HG03571 (cell line): ENCODE measurements at regions not wholly inside any gene's neighbourhood (a gene's known extent, or its start where the extent isn't known, plus 50 kb on each side); places are given as distances from the start of the nearest gene placed in this dataset.

Source experiments
- ATAC-seq: cut with Tn5 transposase; IDR thresholded peaks from one replicate; pipeline ENCODE4 v1.9.1; 2021; ENCODE audit not compliant: unreplicated experiment

DNA sequence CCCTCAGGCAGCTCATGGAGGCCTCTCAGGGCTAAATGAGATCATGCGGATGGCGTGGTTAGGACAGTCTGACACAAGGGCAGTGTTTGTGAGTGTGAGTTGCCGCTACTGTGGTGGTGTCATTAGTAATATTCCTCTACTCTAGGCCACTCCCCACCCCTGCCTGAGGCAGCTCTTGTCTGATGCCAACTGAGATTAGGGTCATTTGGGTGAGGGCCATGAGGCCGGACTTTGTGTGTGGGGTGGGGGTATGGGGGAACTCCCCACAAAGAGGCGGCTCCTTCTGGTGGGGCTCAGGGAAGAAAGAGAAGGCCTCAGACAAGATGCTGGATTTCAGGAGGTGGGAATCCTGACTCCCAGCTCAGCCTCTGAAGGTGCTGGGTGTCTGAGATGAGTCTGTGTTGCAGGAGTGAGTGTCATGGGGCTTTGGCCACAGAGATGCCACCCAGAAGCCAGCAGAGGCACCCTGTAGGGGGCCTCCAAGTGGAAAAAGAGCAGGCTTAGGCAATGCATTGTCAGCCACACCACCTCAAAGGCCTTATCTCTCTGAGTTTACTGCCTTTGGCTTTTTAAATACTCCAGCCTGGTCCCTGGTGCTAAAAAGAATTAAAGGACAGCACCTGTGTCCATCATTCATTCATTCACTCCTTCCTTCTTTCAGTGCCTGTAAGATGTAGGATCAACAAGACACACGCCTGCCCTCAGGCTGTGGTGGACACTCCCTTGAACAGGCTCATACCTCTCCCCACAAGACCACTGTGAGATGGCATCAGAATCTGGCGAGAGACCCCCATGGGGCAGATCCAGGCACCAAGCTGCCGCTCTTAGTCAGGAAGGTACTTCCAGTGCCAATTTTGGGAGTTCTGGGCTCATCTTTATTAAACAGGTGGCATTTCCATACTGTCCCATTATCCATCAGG lies 175.2 kb downstream of the MRPL14 start:
- ATAC-seq = no peak

GRCh38 chr6:43951063-43951755 lies 176.0 kb downstream of the MRPL14 start:
- no peak for ATAC-seq

- ATAC-seq = no peak
Observed at GRCh38 chr6:43950731-43951062, 176.6 kb downstream of the MRPL14 start.

DNA sequence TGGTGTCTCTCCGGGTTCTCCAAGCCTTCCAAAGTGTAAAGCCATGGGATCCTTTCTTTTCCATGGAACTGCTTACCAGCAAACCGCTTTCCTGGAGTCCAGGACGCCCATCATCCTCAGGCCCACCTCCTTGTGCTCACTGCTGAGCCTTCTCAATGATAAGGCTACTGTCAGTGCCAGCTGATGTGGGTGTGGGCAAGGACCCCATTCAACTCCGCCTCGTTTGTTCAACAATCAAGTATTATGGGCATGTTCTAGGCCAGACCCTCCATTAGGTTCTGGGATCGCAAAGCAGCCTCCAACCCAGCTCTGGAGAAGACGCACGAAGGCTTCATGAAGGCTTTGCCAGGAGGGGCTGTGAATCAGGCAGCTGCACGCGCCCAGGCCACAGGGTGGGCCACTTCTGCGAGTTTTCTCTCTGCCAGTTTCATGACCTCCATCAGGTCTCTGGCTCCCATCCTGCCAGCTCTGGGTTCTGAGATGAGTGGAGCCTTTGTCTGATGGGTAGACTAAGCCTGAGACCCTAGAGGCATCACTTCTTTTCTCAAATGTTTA lies 177.1 kb downstream of the MRPL14 start:
- ATAC-seq = no peak

DNA sequence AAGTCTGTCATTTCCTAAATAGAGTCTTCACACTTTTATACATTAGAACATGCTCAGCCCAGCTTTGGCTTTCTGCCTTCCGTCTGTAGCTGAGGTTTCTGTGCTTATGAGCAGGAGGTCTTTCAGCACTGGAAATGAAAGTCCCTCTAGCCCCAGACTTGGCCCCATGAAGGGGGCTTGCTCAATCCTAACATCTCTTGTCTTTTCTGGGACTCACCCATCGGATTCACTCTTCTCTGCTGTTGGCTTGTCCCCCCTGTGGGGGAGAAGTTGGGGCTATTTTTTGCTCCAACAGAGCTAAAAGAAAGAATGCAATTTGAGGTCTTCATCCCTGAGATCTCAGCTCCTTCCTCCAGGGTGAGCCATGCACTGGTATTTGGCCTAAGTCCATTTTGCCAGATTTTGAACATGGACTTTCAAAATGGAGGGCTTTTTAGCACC lies 177.7 kb downstream of the MRPL14 start:
- ATAC-seq = no peak

DNA sequence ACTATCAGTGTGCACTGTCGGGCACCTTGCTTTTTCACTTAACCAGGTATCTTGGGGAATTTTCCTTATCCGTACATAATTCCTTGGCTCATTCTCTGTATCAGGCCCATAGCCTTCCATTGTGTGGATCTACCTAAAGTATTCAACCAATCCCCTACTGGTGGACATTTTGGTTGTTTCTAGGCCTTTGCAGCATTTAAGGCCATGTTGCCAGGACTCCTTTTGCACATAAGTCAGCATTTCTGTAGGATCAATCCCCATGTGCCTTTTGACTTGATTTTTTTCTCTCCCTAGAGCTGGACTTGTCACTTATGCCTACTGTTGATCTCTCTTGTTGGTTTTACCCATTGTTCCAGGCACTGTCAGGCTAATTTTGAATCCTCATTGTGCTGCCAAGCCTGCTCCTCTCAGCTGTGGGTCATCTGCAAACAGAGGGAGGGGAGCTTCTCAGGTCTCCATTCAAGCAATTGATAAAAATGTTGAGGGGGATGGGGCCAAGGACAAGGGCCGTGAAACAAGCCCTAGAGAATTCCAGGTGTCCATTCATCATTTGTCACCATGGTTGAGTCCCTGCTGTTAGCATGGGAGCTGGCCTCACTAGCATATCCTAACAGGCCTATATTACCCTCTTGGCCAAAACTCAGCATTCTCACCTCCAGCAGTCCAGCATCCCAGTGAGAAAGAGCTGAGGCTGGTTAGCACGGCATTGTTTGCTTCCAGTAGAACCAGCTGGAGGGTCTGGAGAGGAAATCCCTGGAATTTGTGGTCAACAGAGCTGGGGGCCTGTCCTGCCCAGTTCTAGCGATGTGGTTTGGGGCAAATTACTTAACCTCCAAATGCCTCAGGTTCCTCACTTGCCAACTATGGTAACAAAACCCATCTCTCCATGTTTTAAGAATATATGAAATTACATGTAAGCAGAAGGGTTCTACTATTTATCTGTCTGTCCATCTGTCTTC lies 178.4 kb downstream of the MRPL14 start:
- ATAC-seq = no peak

DNA sequence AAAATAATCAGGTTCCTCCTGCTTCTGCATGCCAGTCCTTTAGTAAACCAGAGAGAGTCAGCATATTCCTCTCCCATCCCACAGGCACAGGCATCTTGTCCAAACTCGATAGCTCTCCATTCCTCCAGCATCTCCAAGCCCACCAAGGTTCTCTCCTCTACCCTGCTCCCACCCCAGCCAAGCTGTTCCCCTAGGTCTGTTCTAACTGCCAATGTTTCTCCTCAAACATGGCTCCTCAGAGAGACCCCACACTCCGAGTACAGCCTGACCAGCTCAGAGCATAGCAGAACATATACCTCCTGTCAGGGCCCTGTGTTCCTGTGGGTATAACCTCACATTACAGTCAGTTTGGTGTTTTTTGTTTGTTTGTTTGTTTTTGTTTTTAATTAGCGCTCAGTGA lies 177.8 kb downstream of the VEGFA start:
- no peak for ATAC-seq

DNA sequence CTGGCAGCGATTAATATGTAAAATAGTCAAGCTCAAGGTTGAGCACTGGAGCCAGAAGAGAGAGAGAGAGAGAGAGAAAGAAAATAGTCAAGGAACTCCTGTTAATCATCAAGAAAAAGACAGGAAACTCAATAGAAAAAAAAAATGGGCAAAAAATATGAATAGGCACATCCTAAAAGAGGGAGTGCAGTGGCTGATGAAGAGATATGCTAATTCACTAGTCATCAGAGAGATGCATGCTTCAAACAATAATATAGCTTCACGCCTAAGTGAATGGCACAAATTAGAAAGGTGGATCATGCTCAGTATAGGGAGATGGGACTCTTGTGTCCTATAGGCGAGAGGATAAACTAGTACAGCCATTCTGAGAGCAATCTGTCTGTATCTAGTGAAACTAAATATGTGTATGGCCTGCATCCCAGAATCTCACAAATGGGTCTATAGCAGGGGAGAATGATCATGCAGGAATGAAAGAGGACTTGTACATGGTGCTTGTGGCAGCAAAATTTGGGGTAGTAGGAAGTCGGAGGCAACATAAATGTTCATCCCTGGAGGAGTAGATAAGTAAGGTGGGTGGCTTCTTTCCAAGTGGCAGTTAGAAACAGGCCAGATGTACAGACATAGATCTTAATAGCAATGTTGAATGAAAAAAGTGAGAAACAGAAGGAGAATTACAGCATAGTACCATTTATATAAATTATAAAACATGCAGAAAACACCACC lies 176.8 kb downstream of the VEGFA start:
- ATAC-seq = no peak

DNA sequence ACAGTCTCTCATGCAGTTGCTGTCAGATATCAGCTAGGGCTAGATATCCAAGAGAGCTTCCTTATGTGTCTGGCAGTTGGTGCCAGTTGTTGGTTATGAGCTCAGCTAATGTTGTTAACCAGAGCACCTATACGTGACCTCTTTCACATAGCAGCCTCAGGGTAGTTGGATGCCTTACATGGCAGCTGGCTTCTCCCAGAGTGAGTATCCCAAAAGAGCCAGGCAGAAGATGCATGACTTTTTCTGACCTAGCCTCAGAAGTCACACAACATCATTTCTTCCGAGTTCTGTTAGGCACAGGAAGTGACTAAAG lies 175.7 kb downstream of the VEGFA start:
- ATAC-seq = no peak

GRCh38 chr6:43944908-43945767 lies 175.1 kb downstream of the VEGFA start:
- no peak for ATAC-seq

DNA sequence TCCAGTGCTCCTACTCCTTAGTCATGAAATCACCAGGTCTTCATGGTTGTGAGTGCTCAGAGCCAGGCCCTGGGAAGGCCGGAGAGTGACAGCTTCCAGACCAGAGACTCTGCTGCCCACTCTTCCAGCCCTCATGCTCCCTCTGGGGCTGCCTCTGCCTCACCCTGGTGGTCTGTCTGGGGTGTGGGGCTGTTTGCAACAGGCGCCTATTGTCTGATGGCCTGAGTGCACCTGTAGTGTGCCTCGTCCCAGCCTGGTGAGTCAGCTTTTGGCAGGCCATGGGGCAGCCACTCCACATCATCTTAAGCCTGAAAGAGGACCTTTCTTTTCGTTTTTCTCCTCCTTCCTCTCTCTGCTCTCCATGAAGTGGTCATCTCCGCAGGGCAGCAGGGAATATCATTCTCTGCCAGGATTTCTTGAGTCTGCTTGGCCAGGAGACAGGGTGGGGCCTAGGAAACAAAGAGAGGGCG lies 173.8 kb downstream of the VEGFA start:
- ATAC-seq = no peak

GRCh38 chr6:43943099-43943766 lies 173.2 kb downstream of the VEGFA start:
- ATAC-seq = no peak

DNA sequence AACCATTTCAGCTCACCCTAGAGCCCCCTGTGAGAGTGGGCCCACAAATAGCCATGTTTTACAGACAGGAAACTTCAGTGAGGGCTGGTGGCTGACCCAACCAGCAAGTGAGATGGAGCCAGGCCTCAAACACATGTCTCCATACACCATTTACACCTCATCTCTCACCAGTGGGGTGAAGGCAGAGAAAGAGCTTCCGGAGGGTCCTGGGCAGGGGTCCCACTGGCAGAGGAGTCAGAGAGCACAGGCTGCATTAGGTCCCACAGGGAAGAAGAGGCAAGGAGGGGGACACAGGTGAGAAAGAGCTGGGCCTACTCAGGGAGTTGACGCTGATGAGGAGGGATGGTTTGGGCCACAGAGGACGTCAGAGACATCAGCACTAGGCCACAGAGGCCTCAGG lies 172.6 kb downstream of the VEGFA start:
- ATAC-seq = no peak

- ATAC-seq = no peak
Observed at GRCh38 chr6:43942011-43942442, 172.0 kb downstream of the VEGFA start.

DNA sequence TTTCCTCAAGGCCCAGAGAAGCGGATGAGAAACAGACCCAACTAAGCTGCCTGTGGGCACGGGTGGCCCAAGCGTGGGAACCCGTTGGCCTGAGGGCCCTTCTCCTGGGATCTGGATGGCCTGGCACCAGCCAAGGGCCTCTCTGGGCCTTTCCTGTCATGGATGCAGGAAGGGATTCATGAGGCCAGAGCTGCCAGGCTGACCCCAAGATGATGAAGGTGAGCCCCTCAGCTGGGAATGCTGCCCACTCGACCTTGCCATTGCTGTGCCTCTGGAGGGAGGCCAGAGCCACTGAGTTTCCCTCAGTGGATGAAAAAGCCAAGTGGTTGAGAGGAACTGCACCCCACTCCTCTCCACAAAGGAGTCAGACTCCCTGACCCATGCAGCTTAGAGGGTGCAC lies 171.2 kb downstream of the VEGFA start:
- no peak for ATAC-seq

DNA sequence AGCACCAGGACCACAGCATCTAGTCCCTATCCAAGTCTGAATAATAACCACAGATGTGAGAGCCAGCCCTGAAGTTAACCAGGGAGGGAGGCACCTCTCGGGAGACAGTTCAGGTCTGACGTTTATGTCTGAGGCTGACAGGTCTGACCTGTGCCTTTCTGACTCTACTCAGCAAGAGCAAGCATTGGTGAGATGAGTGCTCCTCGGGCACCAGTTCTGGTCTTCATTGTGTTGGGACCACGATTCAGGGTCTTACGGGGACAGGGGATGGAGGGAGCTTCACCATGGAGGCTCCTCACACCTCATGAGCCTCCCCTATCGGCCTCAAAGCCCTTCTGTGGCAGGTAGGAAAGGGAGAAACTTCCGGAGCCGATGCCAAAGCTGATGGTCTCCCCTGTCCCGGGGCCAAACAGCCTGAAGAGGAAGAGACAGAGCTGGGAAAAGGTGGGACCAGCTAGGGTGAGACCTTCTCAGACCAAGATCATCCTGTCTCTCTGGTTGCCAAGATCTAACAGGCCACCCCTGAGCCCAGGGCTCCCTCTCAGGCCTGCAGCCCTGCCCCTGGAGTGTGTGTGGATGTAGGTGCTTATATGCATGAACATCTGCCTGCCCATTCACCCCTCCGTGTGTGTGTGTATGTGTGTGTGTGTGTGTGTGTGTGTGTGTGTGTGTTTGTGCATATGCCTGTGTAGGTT lies 170.5 kb downstream of the VEGFA start:
- no peak for ATAC-seq

- no peak for ATAC-seq
Observed at GRCh38 chr6:43940071-43940392, 170.0 kb downstream of the VEGFA start.

- ATAC-seq = no peak
Observed at GRCh38 chr6:43939281-43940070, 169.5 kb downstream of the VEGFA start.
